CD14-positive monocyte (primary cell): ENCODE measurements at regions not wholly inside any gene's neighbourhood (a gene's known extent, or its start where the extent isn't known, plus 50 kb on each side); places are given as distances from the start of the nearest gene placed in this dataset.

Experiments used
- DNase-seq, 3 donors: peaks; one replicate each; pipeline ENCODE4 v3.0.0-alpha.2; 2011 to 2022
- H2AFZ ChIP-seq: 2 replicates; pipeline ENCODE4 v1.6.0; 2012; ENCODE audit warnings: mild to moderate bottlenecking, low read depth, low read length, inconsistent platforms; ENCODE audit not compliant: insufficient read depth, poor library complexity, severe bottlenecking
- H3K27ac ChIP-seq, 2 donors: 1 replicate in 1 of 2; 2 replicates in 1 of 2; pipeline ENCODE4 v1.5.1; 2012 to 2013; ENCODE audit warnings: low read length in 2 of 2, control low read depth in 1 of 2, inconsistent platforms in 1 of 2, low read depth in 1 of 2, mild to moderate bottlenecking in 1 of 2
- H3K27me3 ChIP-seq, 2 donors: one replicate each; pipeline versions ENCODE4 v1.6.0 to v1.6.1; 2011 to 2013; ENCODE audit warnings: low read length in 2 of 2; ENCODE audit not compliant: control insufficient read depth in 2 of 2, insufficient read depth in 2 of 2
- H3K36me3 ChIP-seq, 2 donors: replicated peaks in 1 of 2; 1 replicate in 1 of 2; 2 replicates in 1 of 2; pipeline versions ENCODE4 v1.5.1 to v1.6.1; 2012 to 2013; ENCODE audit warnings: low read length in 2 of 2, control low read depth in 1 of 2, inconsistent platforms in 1 of 2, mild to moderate bottlenecking in 1 of 2; ENCODE audit not compliant: insufficient read depth in 2 of 2, control insufficient read depth in 1 of 2
- H3K4me1 ChIP-seq, 2 donors: 1 replicate in 1 of 2; 2 replicates in 1 of 2; pipeline versions ENCODE4 v1.5.1 to v1.6.1; 2012 to 2013; ENCODE audit warnings: low read length in 2 of 2, control low read depth in 1 of 2, inconsistent platforms in 1 of 2, mild to moderate bottlenecking in 1 of 2, moderate library complexity in 1 of 2; ENCODE audit not compliant: insufficient read depth in 2 of 2, control insufficient read depth in 1 of 2
- H3K4me2 ChIP-seq: replicated peaks from 2 replicates; pipeline ENCODE3; 2012; ENCODE audit warnings: low read length, moderate library complexity, mild to moderate bottlenecking; ENCODE audit not compliant: poor library complexity, severe bottlenecking; ENCODE audit errors: extremely low read depth
- H3K4me3 ChIP-seq, 3 experiments: fragments of 200-600 bp in 1 of 3; sonication (generic) in 1 of 3; replicated peaks in 1 of 3; 1 replicate in 2 of 3; 2 replicates in 1 of 3; pipeline ENCODE4 v1.5.1; 2011 to 2013; ENCODE audit warnings: low read length in 3 of 3, mild to moderate bottlenecking in 3 of 3, control low read depth in 2 of 3, low read depth in 2 of 3, inconsistent platforms in 1 of 3, moderate library complexity in 1 of 3
- H3K79me2 ChIP-seq: 2 replicates; pipeline ENCODE4 v1.6.0; 2012; ENCODE audit warnings: mild to moderate bottlenecking, control low read depth, inconsistent platforms, low read length, moderate library complexity; ENCODE audit not compliant: insufficient read depth
- H3K9ac ChIP-seq: 2 replicates; pipeline ENCODE4 v1.6.0; 2017; ENCODE audit warnings: low read length, mild to moderate bottlenecking; ENCODE audit not compliant: insufficient read depth, poor library complexity, severe bottlenecking
- H3K9me3 ChIP-seq, 2 donors: replicated peaks in 1 of 2; 1 replicate in 1 of 2; 2 replicates in 1 of 2; pipeline versions ENCODE4 v1.5.1 to v1.6.1; 2012 to 2013; ENCODE audit warnings: low read length in 2 of 2, control low read depth in 1 of 2; ENCODE audit not compliant: control insufficient read depth in 1 of 2, insufficient read depth in 1 of 2
- H4K20me1 ChIP-seq: 2 replicates; pipeline ENCODE4 v1.6.0; 2012; ENCODE audit warnings: mild to moderate bottlenecking, low read length, control low read depth, moderate library complexity; ENCODE audit not compliant: insufficient read depth
- H3K27ac Mint-ChIP-seq, 7 donors: one replicate each; pipeline ENCODE4 v1.8.0; 2020; ENCODE audit warnings: mild to moderate bottlenecking in 7 of 7, mixed read lengths in 7 of 7, moderate library complexity in 6 of 7, inconsistent platforms in 2 of 7
- H3K27me3 Mint-ChIP-seq, 3 donors: one replicate each; pipeline ENCODE4 v1.8.0; 2021 to 2022; ENCODE audit warnings: low read depth in 3 of 3, mild to moderate bottlenecking in 3 of 3, mixed read lengths in 3 of 3, moderate library complexity in 3 of 3, inconsistent platforms in 1 of 3
- H3K36me3 Mint-ChIP-seq, 2 donors: one replicate each; pipeline ENCODE4 v1.8.0; 2020; ENCODE audit warnings: mixed read lengths in 2 of 2, inconsistent platforms in 1 of 2, mild to moderate bottlenecking in 1 of 2
- H3K4me1 Mint-ChIP-seq: one replicate; pipeline ENCODE4 v1.8.0; 2020; ENCODE audit warnings: mild to moderate bottlenecking, mixed read lengths
- H3K4me3 Mint-ChIP-seq, 2 donors: one replicate each; pipeline ENCODE4 v1.8.0; 2020; ENCODE audit warnings: mild to moderate bottlenecking in 2 of 2, mixed read lengths in 2 of 2, moderate library complexity in 1 of 2
- H3K9me3 Mint-ChIP-seq, 7 donors: one replicate each; pipeline ENCODE4 v1.8.0; 2020 to 2022; ENCODE audit warnings: mixed read lengths in 7 of 7, mild to moderate bottlenecking in 6 of 7, moderate library complexity in 6 of 7, inconsistent platforms in 2 of 7
- WGBS: methylation state at CpG from one replicate; pipeline ENCODE4 v1.1.5; 2013; ENCODE audit warnings: missing lambda C conversion rate; ENCODE audit not compliant: insufficient coverage; 5-methylcytosine and 5-hydroxymethylcytosine counted together
- intact Hi-C, 2 donors: fragments of 100-400 bp; cut with micrococcal nuclease; formaldehyde crosslinking; loops; one replicate each; pipeline versions ENCODE4 v1.15.0 to v1.15.1; 2023
- TF ChIP-seq, protein P1 (sequence below): fragments of 200-600 bp; IDR thresholded peaks from one replicate; pipeline ENCODE4 v1.8.0; 2022; ENCODE audit warnings: antibody characterized with exemption, mild to moderate bottlenecking

DNA sequence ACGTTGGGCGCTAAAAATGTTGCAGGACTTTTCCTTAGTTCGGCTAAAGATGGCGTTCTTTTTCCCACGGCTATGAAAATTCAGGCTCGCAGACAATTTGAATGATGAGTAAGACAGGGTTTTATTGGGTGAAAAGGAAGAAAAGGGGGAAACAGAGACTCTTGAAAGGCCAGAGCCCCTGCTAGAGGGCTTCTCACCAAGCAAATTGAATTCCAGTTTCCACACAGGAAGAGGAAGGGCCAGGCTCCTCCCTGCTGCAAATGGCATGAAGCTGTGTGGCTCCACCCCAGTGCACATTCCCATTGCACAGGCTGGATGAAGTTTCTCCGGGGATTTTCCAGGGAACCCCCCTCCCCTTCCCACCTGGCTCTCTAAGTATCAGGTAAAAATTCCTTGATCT, 210.9 kb downstream of the KLHL4 start:
- Histone ChIP-seq H2AFZ (no peak overlapping the region), H3K4me3 (no peak overlapping the region), H3K9me3 (no peaks in the 10 kb centered on the region), H3K79me2 (no peaks in the 10 kb centered on the region), H3K4me1 (no peaks in the 10 kb centered on the region), H3K4me2 (no peak overlapping the region), H3K36me3 (no peaks in the 10 kb centered on the region), H3K27me3 (no peaks in the 10 kb centered on the region), H3K27ac (no peak overlapping the region), H3K9ac (no peak overlapping the region), H4K20me1 (no peaks in the 10 kb centered on the region)
- no peak for DNase-seq
- TF ChIP-seq, protein P1, sequence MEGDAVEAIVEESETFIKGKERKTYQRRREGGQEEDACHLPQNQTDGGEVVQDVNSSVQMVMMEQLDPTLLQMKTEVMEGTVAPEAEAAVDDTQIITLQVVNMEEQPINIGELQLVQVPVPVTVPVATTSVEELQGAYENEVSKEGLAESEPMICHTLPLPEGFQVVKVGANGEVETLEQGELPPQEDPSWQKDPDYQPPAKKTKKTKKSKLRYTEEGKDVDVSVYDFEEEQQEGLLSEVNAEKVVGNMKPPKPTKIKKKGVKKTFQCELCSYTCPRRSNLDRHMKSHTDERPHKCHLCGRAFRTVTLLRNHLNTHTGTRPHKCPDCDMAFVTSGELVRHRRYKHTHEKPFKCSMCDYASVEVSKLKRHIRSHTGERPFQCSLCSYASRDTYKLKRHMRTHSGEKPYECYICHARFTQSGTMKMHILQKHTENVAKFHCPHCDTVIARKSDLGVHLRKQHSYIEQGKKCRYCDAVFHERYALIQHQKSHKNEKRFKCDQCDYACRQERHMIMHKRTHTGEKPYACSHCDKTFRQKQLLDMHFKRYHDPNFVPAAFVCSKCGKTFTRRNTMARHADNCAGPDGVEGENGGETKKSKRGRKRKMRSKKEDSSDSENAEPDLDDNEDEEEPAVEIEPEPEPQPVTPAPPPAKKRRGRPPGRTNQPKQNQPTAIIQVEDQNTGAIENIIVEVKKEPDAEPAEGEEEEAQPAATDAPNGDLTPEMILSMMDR: no peak
- Mint-ChIP-seq H3K9me3 (peaks cover 0 to 3% (median 0%) of the 10 kb centered on the region in 7 donors), H3K4me1 (no peaks in the 10 kb centered on the region), H3K27me3 (peaks cover 0 to 4% (median 0%) of the 10 kb centered on the region in 3 donors), H3K36me3 (no peaks in the 10 kb centered on the region), H3K4me3 (no peak overlapping the region), H3K27ac (no peak overlapping the region)
- intact Hi-C loops: no loop called here
- no CpG with 5 or more reads among the region's 7 CpGs for WGBS

DNA sequence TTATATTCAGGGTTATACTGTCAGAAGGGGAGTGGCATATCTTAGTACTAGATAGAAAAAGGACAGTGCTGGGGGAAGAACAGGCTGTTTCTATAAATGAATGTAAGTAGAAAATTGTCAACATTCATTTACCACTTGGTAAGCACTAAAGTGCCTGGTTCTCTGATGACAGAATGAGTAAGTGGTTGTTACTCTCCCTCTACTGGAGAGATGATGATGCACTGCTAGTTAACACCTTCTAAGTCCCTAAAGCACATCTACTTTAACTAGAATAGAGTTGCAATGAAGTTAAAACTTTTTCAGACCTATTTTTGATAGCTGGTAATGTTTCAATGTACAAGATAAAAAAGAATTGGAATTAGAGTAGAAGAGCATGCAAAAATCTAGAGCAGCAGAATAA, 214.5 kb downstream of the KLHL4 start:
- no peaks in the 10 kb centered on the region for H3K36me3 ChIP-seq
- peaks cover 0 to 3% (median 0%) of the 10 kb centered on the region in 7 donors for H3K9me3 Mint-ChIP-seq
- H4K20me1 ChIP-seq: no peaks in the 10 kb centered on the region
- no peaks in the 10 kb centered on the region for H3K4me1 ChIP-seq
- no peak overlapping the region for H3K4me3 ChIP-seq
- no peak overlapping the region for H3K4me3 Mint-ChIP-seq
- no peak overlapping the region for H3K27ac ChIP-seq
- no peak for DNase-seq
- no peaks in the 10 kb centered on the region for H3K9me3 ChIP-seq
- H3K36me3 Mint-ChIP-seq: no peaks in the 10 kb centered on the region
- no peak overlapping the region for H3K9ac ChIP-seq
- H3K27ac Mint-ChIP-seq: no peak overlapping the region
- H3K4me1 Mint-ChIP-seq: no peaks in the 10 kb centered on the region
- H2AFZ ChIP-seq: no peak overlapping the region
- intact Hi-C loops: no loop called here
- TF ChIP-seq, protein P1: no peak
- H3K27me3 Mint-ChIP-seq: peaks cover 0 to 4% (median 0%) of the 10 kb centered on the region in 3 donors
- no peaks in the 10 kb centered on the region for H3K79me2 ChIP-seq
- H3K27me3 ChIP-seq: no peaks in the 10 kb centered on the region
- no peak overlapping the region for H3K4me2 ChIP-seq
